ENCODE measurements at regions not wholly inside any gene's neighbourhood (a gene's known extent, or its start where the extent isn't known, plus 50 kb on each side); places are given as distances from the start of the nearest gene placed in this dataset.

DNA sequence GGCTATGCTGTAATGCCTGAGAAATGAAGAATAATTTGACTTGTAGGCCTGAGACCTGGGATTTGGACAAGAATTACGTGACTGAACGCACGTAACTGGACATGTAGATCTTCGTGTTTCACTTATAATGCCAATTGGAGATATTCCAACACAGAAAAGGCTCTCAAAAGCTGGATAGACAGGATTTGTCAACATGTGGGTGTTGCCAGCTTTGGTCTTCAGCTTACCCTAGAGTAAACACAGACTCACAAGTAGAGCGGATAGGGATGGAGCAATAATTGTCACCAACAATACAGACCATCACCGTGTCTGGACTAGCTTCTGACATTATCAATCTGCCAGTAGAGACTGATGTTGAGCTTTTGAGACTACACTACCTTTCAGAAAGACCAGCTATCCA lies 1511.0 kb upstream of the ADGRL3 start:
- TF ChIP-seq, protein P1, sequence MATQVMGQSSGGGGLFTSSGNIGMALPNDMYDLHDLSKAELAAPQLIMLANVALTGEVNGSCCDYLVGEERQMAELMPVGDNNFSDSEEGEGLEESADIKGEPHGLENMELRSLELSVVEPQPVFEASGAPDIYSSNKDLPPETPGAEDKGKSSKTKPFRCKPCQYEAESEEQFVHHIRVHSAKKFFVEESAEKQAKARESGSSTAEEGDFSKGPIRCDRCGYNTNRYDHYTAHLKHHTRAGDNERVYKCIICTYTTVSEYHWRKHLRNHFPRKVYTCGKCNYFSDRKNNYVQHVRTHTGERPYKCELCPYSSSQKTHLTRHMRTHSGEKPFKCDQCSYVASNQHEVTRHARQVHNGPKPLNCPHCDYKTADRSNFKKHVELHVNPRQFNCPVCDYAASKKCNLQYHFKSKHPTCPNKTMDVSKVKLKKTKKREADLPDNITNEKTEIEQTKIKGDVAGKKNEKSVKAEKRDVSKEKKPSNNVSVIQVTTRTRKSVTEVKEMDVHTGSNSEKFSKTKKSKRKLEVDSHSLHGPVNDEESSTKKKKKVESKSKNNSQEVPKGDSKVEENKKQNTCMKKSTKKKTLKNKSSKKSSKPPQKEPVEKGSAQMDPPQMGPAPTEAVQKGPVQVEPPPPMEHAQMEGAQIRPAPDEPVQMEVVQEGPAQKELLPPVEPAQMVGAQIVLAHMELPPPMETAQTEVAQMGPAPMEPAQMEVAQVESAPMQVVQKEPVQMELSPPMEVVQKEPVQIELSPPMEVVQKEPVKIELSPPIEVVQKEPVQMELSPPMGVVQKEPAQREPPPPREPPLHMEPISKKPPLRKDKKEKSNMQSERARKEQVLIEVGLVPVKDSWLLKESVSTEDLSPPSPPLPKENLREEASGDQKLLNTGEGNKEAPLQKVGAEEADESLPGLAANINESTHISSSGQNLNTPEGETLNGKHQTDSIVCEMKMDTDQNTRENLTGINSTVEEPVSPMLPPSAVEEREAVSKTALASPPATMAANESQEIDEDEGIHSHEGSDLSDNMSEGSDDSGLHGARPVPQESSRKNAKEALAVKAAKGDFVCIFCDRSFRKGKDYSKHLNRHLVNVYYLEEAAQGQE (IDR thresholded peaks at IDR 0.05; ENCODE audit: low read depth) = no peak
- no peak for TF ChIP-seq NFIC (IDR thresholded peaks at IDR 0.05)
- TF ChIP-seq, protein P2, sequence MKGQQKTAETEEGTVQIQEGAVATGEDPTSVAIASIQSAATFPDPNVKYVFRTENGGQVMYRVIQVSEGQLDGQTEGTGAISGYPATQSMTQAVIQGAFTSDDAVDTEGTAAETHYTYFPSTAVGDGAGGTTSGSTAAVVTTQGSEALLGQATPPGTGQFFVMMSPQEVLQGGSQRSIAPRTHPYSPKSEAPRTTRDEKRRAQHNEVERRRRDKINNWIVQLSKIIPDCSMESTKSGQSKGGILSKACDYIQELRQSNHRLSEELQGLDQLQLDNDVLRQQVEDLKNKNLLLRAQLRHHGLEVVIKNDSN (IDR thresholded peaks at IDR 0.05) = no peak
- no peak for TF ChIP-seq CREB1 (IDR thresholded peaks at IDR 0.05; ENCODE audit: low read depth)
- TF ChIP-seq TEAD4 (IDR thresholded peaks at IDR 0.05) = no peak
- TF ChIP-seq FOXM1 (IDR thresholded peaks at IDR 0.05; ENCODE audit: borderline replicate concordance, low read depth) = no peak
- TF ChIP-seq CEBPB (IDR thresholded peaks at IDR 0.05) = no peak
- no peak for TF ChIP-seq TCF12 (IDR thresholded peaks at IDR 0.05; ENCODE audit: low read depth)
- TF ChIP-seq EGR1 (IDR thresholded peaks at IDR 0.05) = no peak
- TF ChIP-seq, protein P3, sequence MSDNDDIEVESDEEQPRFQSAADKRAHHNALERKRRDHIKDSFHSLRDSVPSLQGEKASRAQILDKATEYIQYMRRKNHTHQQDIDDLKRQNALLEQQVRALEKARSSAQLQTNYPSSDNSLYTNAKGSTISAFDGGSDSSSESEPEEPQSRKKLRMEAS (IDR thresholded peaks at IDR 0.05) = no peak
- no peak for TF ChIP-seq ZBTB7A (IDR thresholded peaks at IDR 0.05; ENCODE audit: low read depth)
- no peak for TF ChIP-seq YY1 (IDR thresholded peaks at IDR 0.05; ENCODE audit: low read depth)

DNA sequence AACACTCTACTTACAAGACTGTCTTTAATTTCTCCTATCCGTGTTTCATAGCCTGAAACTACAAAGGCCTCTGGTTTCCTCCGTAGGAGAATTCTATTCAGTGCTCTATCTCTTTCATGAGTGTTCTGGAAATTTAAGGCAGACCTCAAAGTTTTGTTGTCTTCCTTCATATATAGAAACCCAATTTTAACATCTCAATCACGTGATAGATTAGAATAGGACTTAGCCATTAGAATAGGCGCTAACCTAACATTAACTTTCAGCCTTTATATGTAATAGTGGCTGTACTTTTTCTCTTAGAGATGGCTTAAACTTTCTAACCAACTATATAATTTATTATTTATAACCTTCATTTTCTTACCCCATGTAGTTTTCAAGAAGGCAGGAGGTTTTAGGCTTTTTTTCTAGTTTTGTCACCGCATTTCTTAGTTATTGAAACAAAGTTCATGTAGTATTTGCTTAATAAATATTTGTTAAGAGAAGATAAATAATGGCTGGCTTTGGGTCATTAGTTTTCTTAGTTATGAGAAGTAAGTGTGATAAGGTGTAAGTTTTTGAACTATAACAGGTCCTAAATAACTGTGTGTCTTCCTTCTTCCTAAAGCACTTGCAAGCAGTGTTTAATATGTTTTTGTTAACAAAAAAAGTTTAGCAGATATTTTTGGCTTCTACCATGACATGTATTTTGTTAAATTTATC lies 1504.6 kb upstream of the ADGRL3 start:
- TF ChIP-seq CEBPB (IDR thresholded peaks at IDR 0.05) (no peak), RAD21 (IDR thresholded peaks at IDR 0.05; ENCODE audit: low read depth) (no peak), TAF1 (IDR thresholded peaks at IDR 0.05; ENCODE audit: low read depth) (no peak), ZBTB7A (IDR thresholded peaks at IDR 0.05; ENCODE audit: low read depth) (no peak), CREB1 (IDR thresholded peaks at IDR 0.05; ENCODE audit: low read depth) (no peak), NFIC (IDR thresholded peaks at IDR 0.05) (no peak), EGR1 (IDR thresholded peaks at IDR 0.05) (no peak), TCF12 (IDR thresholded peaks at IDR 0.05; ENCODE audit: low read depth) (no peak), FOXM1 (IDR thresholded peaks at IDR 0.05; ENCODE audit: borderline replicate concordance, low read depth) (no peak), EP300 (IDR thresholded peaks at IDR 0.05; ENCODE audit: borderline replicate concordance) (no peak), TEAD4 (IDR thresholded peaks at IDR 0.05) (no peak), YY1 (IDR thresholded peaks at IDR 0.05; ENCODE audit: low read depth) (no peak)
- TF ChIP-seq, protein P1 (IDR thresholded peaks at IDR 0.05; ENCODE audit: low read depth) = no peak
- TF ChIP-seq, protein P3 (IDR thresholded peaks at IDR 0.05) = no peak
- TF ChIP-seq, protein P2 (IDR thresholded peaks at IDR 0.05) = no peak

DNA sequence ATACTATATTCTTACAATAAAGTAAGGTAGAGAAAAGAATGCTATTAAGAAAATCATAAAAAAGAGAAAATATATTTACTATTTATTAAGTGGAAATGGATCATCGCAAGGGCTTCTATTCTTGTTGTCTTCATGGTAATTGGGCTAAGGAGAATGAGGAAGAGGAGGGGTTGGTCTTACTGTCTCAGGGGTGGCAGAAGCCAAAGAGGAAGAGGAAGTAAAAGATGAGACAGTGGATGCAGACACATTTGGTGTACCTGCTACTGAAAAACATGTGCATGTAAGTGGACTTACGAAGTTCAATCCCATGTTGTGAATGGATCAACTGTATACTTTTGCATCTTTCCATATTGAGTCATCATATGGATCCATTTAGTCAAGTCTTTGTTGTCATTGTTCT lies 1502.1 kb upstream of the ADGRL3 start:
- no peak for TF ChIP-seq RAD21 (IDR thresholded peaks at IDR 0.05; ENCODE audit: low read depth)
- TF ChIP-seq NFIC (IDR thresholded peaks at IDR 0.05) = no peak
- no peak for TF ChIP-seq FOXM1 (IDR thresholded peaks at IDR 0.05; ENCODE audit: borderline replicate concordance, low read depth)
- TF ChIP-seq, protein P2 (IDR thresholded peaks at IDR 0.05) = no peak

- TF ChIP-seq TAF1 (IDR thresholded peaks at IDR 0.05; ENCODE audit: low read depth) (no peak), CREB1 (IDR thresholded peaks at IDR 0.05; ENCODE audit: low read depth) (no peak), FOXM1 (IDR thresholded peaks at IDR 0.05; ENCODE audit: borderline replicate concordance, low read depth) (no peak), TEAD4 (IDR thresholded peaks at IDR 0.05) (no peak), ZBTB7A (IDR thresholded peaks at IDR 0.05; ENCODE audit: low read depth) (no peak), TCF12 (IDR thresholded peaks at IDR 0.05; ENCODE audit: low read depth) (no peak), EP300 (IDR thresholded peaks at IDR 0.05; ENCODE audit: borderline replicate concordance) (no peak)
- TF ChIP-seq, protein P1 (IDR thresholded peaks at IDR 0.05; ENCODE audit: low read depth) = no peak
- TF ChIP-seq, protein P2 (IDR thresholded peaks at IDR 0.05) = no peak
Observed at GRCh38 chr4:59700651-59701050, 1499.5 kb upstream of the ADGRL3 start.

Data from Ishikawa (cell line).